ENCODE measurements at regions not wholly inside any gene's neighbourhood (a gene's known extent, or its start where the extent isn't known, plus 50 kb on each side); places are given as distances from the start of the nearest gene placed in this dataset.

- H3K27ac ChIP-seq (ENCODE audit: low read depth, low read length): no peak overlapping the region
- peaks cover 17% of the 10 kb centered on the region for H3K9me3 ChIP-seq (ENCODE audit: control insufficient read depth, low read length)
- no peaks in the 10 kb centered on the region for H3K36me3 ChIP-seq (ENCODE audit: control insufficient read depth, insufficient read depth, low read length)
- peaks cover 5% of the 10 kb centered on the region for H3K27me3 ChIP-seq (ENCODE audit: control insufficient read depth, insufficient read depth, low read length, poor library complexity, severe bottlenecking)
- WGBS, 2 experiments (ENCODE audit: insufficient coverage in 1 of 2, insufficient read length in 1 of 2): 66 to 82% methylated on average over 2 to 3 of the region's 3 CpGs
- H3K4me1 ChIP-seq (ENCODE audit: control insufficient read depth, insufficient read depth, low read length): no peaks in the 10 kb centered on the region
- peaks cover 7% of the 10 kb centered on the region for H3K27me3 Mint-ChIP-seq (ENCODE audit: insufficient read depth)
- DNase-seq: no peak
- no peak overlapping the region for H3K27ac Mint-ChIP-seq
- no peak for TF ChIP-seq CTCF (conservative IDR thresholded peaks at IDR 0.05)
- H3K9ac ChIP-seq (ENCODE audit: extremely low read depth, low read length, poor library complexity, severe bottlenecking): no peak overlapping the region
- H3K4me3 ChIP-seq (ENCODE audit: low read length): no peak overlapping the region
- peaks cover 3% of the 10 kb centered on the region for H3K4me1 Mint-ChIP-seq
- H3K36me3 Mint-ChIP-seq (ENCODE audit: low read depth): no peaks in the 10 kb centered on the region
- peaks cover 23% of the 10 kb centered on the region for H3K9me3 Mint-ChIP-seq
- H3K4me3 Mint-ChIP-seq: no peak overlapping the region
Observed at GRCh38 chr16:9534759-9535158, 443.3 kb downstream of the HAPSTR1 start.

GRCh38 chr16:9536905-9537304 lies 445.5 kb downstream of the HAPSTR1 start:
- peaks cover 21% of the 10 kb centered on the region for H3K9me3 ChIP-seq (ENCODE audit: control insufficient read depth, low read length)
- Mint-ChIP-seq H3K36me3 (ENCODE audit: low read depth) (no peaks in the 10 kb centered on the region), H3K27ac (no peak overlapping the region), H3K27me3 (ENCODE audit: insufficient read depth) (no peaks in the 10 kb centered on the region), H3K4me3 (no peak overlapping the region), H3K9me3 (peaks cover 23% of the 10 kb centered on the region), H3K4me1 (peaks cover 3% of the 10 kb centered on the region)
- H3K9ac ChIP-seq (ENCODE audit: extremely low read depth, low read length, poor library complexity, severe bottlenecking): no peak overlapping the region
- H3K4me1 ChIP-seq (ENCODE audit: control insufficient read depth, insufficient read depth, low read length): no peaks in the 10 kb centered on the region
- no peak for TF ChIP-seq CTCF (conservative IDR thresholded peaks at IDR 0.05)
- DNase-seq: no peak
- H3K4me3 ChIP-seq (ENCODE audit: low read length): no peak overlapping the region
- WGBS, 2 experiments (ENCODE audit: insufficient coverage in 1 of 2, insufficient read length in 1 of 2): 89 to 100% methylated on average over 3 of the region's 3 CpGs
- H3K27me3 ChIP-seq (ENCODE audit: control insufficient read depth, insufficient read depth, low read length, poor library complexity, severe bottlenecking): no peaks in the 10 kb centered on the region
- H3K36me3 ChIP-seq (ENCODE audit: control insufficient read depth, insufficient read depth, low read length): no peaks in the 10 kb centered on the region
- no peak overlapping the region for H3K27ac ChIP-seq (ENCODE audit: low read depth, low read length)

GRCh38 chr16:9539346-9539745 lies 447.9 kb downstream of the HAPSTR1 start:
- no peaks in the 10 kb centered on the region for H3K36me3 ChIP-seq (ENCODE audit: control insufficient read depth, insufficient read depth, low read length)
- H3K4me1 ChIP-seq (ENCODE audit: control insufficient read depth, insufficient read depth, low read length): no peaks in the 10 kb centered on the region
- H3K4me1 Mint-ChIP-seq: peaks cover 3% of the 10 kb centered on the region
- peaks cover 17% of the 10 kb centered on the region for H3K9me3 Mint-ChIP-seq
- H3K36me3 Mint-ChIP-seq (ENCODE audit: low read depth): no peaks in the 10 kb centered on the region
- no peak overlapping the region for H3K9ac ChIP-seq (ENCODE audit: extremely low read depth, low read length, poor library complexity, severe bottlenecking)
- no peaks in the 10 kb centered on the region for H3K27me3 Mint-ChIP-seq (ENCODE audit: insufficient read depth)
- H3K9me3 ChIP-seq (ENCODE audit: control insufficient read depth, low read length): peaks cover 16% of the 10 kb centered on the region
- H3K27ac ChIP-seq (ENCODE audit: low read depth, low read length): no peak overlapping the region
- H3K4me3 Mint-ChIP-seq: no peak overlapping the region
- H3K27me3 ChIP-seq (ENCODE audit: control insufficient read depth, insufficient read depth, low read length, poor library complexity, severe bottlenecking): no peaks in the 10 kb centered on the region
- H3K4me3 ChIP-seq (ENCODE audit: low read length): no peak overlapping the region
- no peak for TF ChIP-seq CTCF (conservative IDR thresholded peaks at IDR 0.05)
- H3K27ac Mint-ChIP-seq: no peak overlapping the region
- WGBS, 2 experiments (ENCODE audit: insufficient coverage in 1 of 2, insufficient read length in 1 of 2): 95 to 100% methylated on average over 1 of the region's 1 CpG
- no peak for DNase-seq
